ENCODE measurements at regions not wholly inside any gene's neighbourhood (a gene's known extent, or its start where the extent isn't known, plus 50 kb on each side); places are given as distances from the start of the nearest gene placed in this dataset.

DNA sequence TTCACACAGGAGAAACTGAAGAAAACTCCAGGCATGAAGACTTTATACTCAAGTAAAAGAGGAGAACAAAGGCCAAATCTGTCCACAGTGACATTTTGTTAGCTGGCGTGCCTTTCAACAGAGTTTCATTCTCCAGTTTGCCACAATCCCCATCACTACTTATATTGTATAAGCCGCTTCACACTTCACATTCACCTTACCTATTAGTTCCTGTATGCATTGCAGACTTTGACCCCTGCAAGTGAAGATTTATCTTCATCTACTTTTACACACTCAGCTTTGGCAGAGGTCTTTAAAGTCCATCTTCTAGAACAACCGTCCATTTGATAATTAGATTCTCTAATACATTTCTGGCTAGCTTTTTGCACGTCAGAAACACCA, 56.8 kb upstream of the TANK start:
- no peak for DNase-seq (ENCODE audit: low read depth in 2 of 2)

- DNase-seq (ENCODE audit: low read depth in 2 of 2) = no peak
Observed at GRCh38 chr2:161104054-161104553, 56.1 kb upstream of the TANK start.

DNA sequence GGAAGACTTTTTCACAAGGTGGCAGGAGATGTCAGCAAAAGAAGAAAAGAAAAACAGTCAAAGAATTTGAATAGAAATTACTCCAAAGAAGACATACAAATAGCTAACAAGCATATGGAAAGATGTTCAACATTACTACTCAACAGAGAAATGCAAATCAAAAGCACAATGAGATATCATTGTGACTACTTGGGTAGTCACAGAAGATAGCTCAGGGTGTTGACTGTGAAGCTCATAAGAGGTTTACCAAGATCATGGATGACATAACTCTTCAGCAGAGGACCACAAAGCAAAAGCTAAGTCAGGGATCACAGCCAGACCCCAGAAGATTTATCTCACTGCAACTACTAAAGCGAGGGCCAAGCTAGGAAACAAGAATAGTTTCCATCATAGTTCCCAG, 53.0 kb upstream of the TANK start:
- DNase-seq (ENCODE audit: low read depth in 2 of 2) = no peak

Data from activated CD4-positive, alpha-beta T cell treated with anti-CD3 and anti-CD28 coated beads for 24 hours (primary cell).